ENCODE measurements at regions not wholly inside any gene's neighbourhood (a gene's known extent, or its start where the extent isn't known, plus 50 kb on each side); places are given as distances from the start of the nearest gene placed in this dataset.

DNA sequence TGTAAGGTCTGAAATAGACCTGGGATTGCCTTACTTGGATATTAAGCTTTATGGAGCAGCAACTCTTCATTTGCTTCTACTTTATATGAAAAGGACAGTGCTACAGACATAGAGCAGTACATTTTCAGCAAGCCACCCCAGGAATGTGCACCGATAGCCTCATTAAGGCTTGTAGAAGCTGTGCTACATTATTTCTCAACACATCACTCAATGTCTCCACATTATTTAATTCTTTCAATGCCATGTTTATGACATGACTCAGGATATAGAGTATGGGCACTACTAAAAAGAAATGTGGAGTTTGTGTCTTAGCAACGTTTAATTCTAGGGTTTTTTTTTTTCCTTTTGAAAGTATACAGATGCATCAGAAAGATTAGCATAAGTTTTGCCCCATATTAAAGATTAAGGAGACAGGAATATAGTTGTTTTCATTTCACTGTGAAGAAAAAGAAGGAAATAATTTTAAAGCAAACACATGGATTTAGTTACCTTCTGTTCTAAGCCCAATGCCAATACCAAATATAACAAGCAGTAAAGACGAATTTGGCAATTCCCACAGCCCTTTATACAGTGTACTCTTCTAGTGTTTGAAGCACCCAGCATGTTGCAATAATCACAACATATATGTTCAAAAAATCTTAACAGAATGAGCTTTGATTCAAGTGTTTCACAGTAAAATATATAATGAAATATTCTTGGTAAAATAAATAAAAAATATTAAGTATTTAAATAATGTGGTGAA is 2140.1 kb upstream of the AGA start:
- DNase-seq (ENCODE audit: low spot score), result no peak
- H3K36me3 Mint-ChIP-seq (ENCODE audit: low read depth), result no peaks in the 10 kb centered on the region
- H3K4me3 Mint-ChIP-seq (ENCODE audit: low read depth), result no peak overlapping the region
- H3K9me3 Mint-ChIP-seq, result peaks cover 31% of the 10 kb centered on the region
- H3K4me1 Mint-ChIP-seq (ENCODE audit: low read depth), result no peaks in the 10 kb centered on the region
- intact Hi-C loops (cut with micrococcal nuclease), result no loop called here
- no peaks in the 10 kb centered on the region for H3K27me3 Mint-ChIP-seq (ENCODE audit: low read depth)
- no peak overlapping the region for H3K27ac Mint-ChIP-seq

DNA sequence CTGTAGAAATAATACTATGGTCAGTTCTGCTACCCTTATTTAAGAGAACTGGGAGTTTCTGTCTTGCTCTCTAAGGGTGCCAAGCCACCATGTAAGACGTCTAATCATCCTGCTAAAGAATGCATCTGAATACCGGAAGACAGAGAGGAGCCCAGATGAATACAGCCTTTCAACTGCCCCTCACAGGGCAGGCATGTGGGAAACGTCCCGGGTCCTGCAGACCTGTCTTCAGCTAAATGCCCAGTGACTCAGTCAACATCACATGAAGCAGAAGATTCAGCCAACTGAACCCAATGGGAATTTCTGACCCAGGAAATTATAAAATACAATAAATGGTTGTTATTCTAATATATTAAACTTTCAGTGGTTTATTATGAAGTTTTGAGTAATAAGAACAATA is 2141.0 kb upstream of the AGA start:
- Mint-ChIP-seq H3K27me3 (ENCODE audit: low read depth) (no peaks in the 10 kb centered on the region), H3K27ac (no peak overlapping the region), H3K9me3 (peaks cover 28% of the 10 kb centered on the region), H3K36me3 (ENCODE audit: low read depth) (no peaks in the 10 kb centered on the region), H3K4me1 (ENCODE audit: low read depth) (no peaks in the 10 kb centered on the region), H3K4me3 (ENCODE audit: low read depth) (no peak overlapping the region)
- intact Hi-C loops (cut with micrococcal nuclease), result no loop called here
- DNase-seq (ENCODE audit: low spot score), result no peak

GRCh38 chr4:179584101-179584500 is 2141.9 kb upstream of the AGA start:
- Mint-ChIP-seq H3K4me3 (ENCODE audit: low read depth) (no peak overlapping the region), H3K36me3 (ENCODE audit: low read depth) (no peaks in the 10 kb centered on the region), H3K4me1 (ENCODE audit: low read depth) (no peaks in the 10 kb centered on the region), H3K27me3 (ENCODE audit: low read depth) (no peaks in the 10 kb centered on the region), H3K9me3 (peaks cover 24% of the 10 kb centered on the region), H3K27ac (no peak overlapping the region)
- intact Hi-C loops (cut with micrococcal nuclease), result no loop called here
- no peak for DNase-seq (ENCODE audit: low spot score)

DNA sequence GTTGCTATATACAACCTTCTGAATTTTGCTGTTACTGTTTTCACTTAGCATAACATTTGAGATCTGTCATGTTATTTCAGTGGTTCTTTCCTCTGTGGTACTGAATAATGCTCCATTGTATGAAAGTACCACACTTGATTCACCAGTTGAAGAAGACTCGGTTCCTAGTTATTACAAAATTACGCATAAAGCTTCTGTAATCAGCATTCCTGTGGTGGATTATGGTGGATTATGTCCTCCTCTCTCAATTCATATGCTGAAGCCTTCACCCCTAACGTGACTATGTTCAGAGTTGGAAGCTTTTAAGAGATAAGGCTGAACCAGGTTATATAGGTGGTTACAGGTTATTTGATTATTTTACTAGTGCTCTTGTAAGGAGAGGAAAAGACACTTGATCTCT is 2143.5 kb upstream of the AGA start:
- Mint-ChIP-seq H3K4me1 (ENCODE audit: low read depth) (no peaks in the 10 kb centered on the region), H3K27ac (no peak overlapping the region), H3K27me3 (ENCODE audit: low read depth) (no peaks in the 10 kb centered on the region), H3K4me3 (ENCODE audit: low read depth) (no peak overlapping the region), H3K9me3 (peaks cover 27% of the 10 kb centered on the region), H3K36me3 (ENCODE audit: low read depth) (no peaks in the 10 kb centered on the region)
- no peak for DNase-seq (ENCODE audit: low spot score)
- intact Hi-C loops (cut with micrococcal nuclease), result no loop called here

DNA sequence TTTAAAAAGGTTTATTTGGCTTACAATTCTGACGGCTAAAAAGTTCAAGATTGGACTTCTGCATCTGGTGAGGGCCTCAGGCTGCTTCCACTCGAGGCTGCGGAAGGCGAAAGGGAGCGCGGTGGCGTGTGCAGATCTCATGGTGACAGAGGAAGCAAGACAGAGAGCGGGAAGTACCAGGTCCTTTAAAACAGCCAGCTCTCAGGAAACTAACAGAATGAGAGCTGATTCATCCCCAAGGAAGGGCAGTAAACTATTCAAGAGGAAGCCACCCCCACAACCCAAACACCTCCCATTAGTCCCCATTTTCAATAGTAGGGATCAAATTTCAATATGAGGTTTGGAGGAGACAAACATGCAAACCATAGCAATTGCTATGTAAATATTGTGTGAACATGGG is 2144.2 kb upstream of the AGA start:
- H3K4me1 Mint-ChIP-seq (ENCODE audit: low read depth), result no peaks in the 10 kb centered on the region
- DNase-seq (ENCODE audit: low spot score), result no peak
- intact Hi-C loops (cut with micrococcal nuclease), result no loop called here

DNA sequence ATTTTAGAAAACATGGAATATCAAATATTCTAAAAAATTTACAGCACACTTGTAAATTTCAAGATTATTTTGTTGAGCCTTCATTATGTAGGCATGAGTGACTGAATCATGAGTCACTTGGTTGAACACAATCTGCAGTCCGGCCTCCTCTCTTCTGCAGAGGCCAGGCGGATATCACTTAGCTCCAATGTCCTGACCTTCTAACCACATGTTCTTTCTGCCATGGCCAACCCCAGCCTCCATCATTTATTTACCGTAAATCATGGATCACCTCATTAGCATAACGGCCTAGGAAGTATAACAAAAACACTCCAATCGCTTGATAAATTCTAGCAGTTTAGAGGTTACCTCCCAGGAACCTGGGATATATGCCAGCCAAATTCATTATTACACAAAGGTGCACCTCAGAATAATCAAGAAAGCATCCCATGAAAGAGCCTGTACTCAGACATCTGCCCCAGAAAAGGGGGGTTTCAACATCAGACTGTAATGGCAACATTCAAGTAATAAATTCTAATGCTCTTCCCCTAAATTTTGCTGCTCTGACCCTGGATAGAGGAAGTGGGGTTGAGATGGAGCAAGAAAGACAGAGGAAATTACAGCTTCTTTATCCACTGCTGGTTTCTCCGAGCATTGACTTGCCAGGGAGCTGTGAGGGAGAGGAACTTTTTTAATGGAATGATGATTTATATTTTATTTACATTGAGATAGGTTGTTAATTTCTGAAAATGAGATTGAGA is 2153.6 kb upstream of the AGA start:
- H3K4me3 Mint-ChIP-seq (ENCODE audit: low read depth), result no peak overlapping the region
- H3K9me3 Mint-ChIP-seq, result peaks cover 8% of the 10 kb centered on the region
- H3K27ac Mint-ChIP-seq, result no peak overlapping the region
- no peaks in the 10 kb centered on the region for H3K36me3 Mint-ChIP-seq (ENCODE audit: low read depth)
- no peaks in the 10 kb centered on the region for H3K4me1 Mint-ChIP-seq (ENCODE audit: low read depth)
- H3K27me3 Mint-ChIP-seq (ENCODE audit: low read depth), result no peaks in the 10 kb centered on the region
- intact Hi-C loops (cut with micrococcal nuclease), result no loop called here
- DNase-seq (ENCODE audit: low spot score), result no peak

More for the DNA sequence above, 2144.2 kb upstream of the AGA start:
- Mint-ChIP-seq H3K36me3 (ENCODE audit: low read depth) (no peaks in the 10 kb centered on the region), H3K9me3 (peaks cover 31% of the 10 kb centered on the region), H3K4me3 (ENCODE audit: low read depth) (no peak overlapping the region), H3K27me3 (ENCODE audit: low read depth) (no peaks in the 10 kb centered on the region), H3K27ac (no peak overlapping the region)

DNA sequence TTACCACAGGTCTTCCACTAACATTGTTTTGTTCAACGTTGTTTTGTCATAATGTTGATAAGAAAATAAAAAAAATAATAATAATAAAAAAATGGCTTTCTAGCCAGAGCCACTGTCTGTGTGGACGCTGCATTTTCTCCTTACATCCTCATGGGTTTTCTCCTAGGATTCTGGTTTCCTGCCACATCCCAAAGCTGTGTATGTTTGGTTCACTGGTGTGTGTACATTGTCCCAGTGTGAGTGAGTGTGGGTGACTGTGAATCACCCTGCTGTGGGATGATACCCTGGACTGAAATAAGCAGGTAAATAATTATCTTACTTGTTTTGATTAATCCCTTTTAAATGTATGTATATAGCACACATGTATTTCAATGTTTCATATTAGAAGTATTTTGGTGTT is 2154.4 kb upstream of the AGA start:
- no peak overlapping the region for H3K4me3 Mint-ChIP-seq (ENCODE audit: low read depth)

GRCh38 chr4:179597301-179597700 is 2155.1 kb upstream of the AGA start:
- Mint-ChIP-seq H3K27me3 (ENCODE audit: low read depth) (no peaks in the 10 kb centered on the region), H3K4me1 (ENCODE audit: low read depth) (no peaks in the 10 kb centered on the region), H3K36me3 (ENCODE audit: low read depth) (no peaks in the 10 kb centered on the region), H3K27ac (no peak overlapping the region), H3K9me3 (peaks cover 5% of the 10 kb centered on the region), H3K4me3 (ENCODE audit: low read depth) (no peak overlapping the region)
- DNase-seq (ENCODE audit: low spot score), result no peak
- intact Hi-C loops (cut with micrococcal nuclease), result no loop called here

More for the DNA sequence above, 2154.4 kb upstream of the AGA start:
- Mint-ChIP-seq H3K27ac (no peak overlapping the region), H3K27me3 (ENCODE audit: low read depth) (no peaks in the 10 kb centered on the region), H3K36me3 (ENCODE audit: low read depth) (no peaks in the 10 kb centered on the region), H3K9me3 (peaks cover 5% of the 10 kb centered on the region), H3K4me1 (ENCODE audit: low read depth) (no peaks in the 10 kb centered on the region)
- no peak for DNase-seq (ENCODE audit: low spot score)
- intact Hi-C loops (cut with micrococcal nuclease), result no loop called here

DNA sequence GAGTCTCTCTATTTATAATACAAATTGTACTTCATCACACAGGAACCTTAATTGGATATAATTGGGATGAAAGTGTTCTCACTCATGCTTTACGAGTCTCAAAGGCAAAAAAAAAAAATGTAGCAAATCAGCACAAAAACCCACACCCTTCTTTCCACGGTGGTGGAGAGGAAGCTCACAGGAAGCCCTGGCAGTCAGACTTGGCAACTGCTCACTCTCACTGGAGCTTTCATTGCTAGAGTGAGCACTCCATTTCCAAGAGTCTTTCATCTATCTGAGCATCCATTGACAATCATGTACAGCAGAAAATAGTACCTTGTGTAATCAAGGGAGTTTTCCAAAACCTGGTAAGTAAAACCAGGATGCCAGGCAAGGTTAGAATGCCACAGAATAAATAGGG is 2159.4 kb upstream of the AGA start:
- intact Hi-C loops (cut with micrococcal nuclease), result no loop called here
- H3K36me3 Mint-ChIP-seq (ENCODE audit: low read depth), result no peaks in the 10 kb centered on the region
- H3K9me3 Mint-ChIP-seq, result peaks cover 7% of the 10 kb centered on the region
- no peaks in the 10 kb centered on the region for H3K4me1 Mint-ChIP-seq (ENCODE audit: low read depth)
- DNase-seq (ENCODE audit: low spot score), result no peak
- H3K27me3 Mint-ChIP-seq (ENCODE audit: low read depth), result no peaks in the 10 kb centered on the region
- no peak overlapping the region for H3K4me3 Mint-ChIP-seq (ENCODE audit: low read depth)
- H3K27ac Mint-ChIP-seq, result no peak overlapping the region

DNA sequence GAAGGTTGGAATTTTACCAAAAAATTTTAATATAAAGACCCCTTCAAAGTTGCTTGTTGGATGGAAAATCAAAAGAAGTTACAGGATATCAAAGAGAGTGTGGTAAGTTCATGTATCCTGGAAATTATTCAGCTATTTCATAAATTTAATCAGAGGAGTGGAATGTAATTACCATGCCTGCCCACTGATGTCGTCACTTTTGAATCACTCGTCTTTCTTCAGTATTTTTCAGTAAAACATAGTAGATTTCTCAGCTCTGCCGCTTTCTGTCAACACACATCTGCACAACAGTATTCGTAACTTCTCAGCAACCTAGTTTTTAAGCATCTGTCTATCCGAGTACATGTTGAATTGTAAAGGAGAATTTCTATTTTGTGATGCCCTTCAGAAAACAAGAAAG is 2163.0 kb upstream of the AGA start:
- Mint-ChIP-seq H3K9me3 (peaks cover 20% of the 10 kb centered on the region), H3K27ac (no peak overlapping the region), H3K4me1 (ENCODE audit: low read depth) (no peaks in the 10 kb centered on the region), H3K36me3 (ENCODE audit: low read depth) (no peaks in the 10 kb centered on the region), H3K27me3 (ENCODE audit: low read depth) (no peaks in the 10 kb centered on the region), H3K4me3 (ENCODE audit: low read depth) (no peak overlapping the region)
- intact Hi-C loops (cut with micrococcal nuclease), result no loop called here
- no peak for DNase-seq (ENCODE audit: low spot score)

GRCh38 chr4:179607003-179607402 is 2164.8 kb upstream of the AGA start:
- no peaks in the 10 kb centered on the region for H3K36me3 Mint-ChIP-seq (ENCODE audit: low read depth)
- intact Hi-C loops (cut with micrococcal nuclease), result no loop called here
- H3K27me3 Mint-ChIP-seq (ENCODE audit: low read depth), result no peaks in the 10 kb centered on the region
- H3K4me1 Mint-ChIP-seq (ENCODE audit: low read depth), result no peaks in the 10 kb centered on the region
- no peak overlapping the region for H3K27ac Mint-ChIP-seq
- no peak overlapping the region for H3K4me3 Mint-ChIP-seq (ENCODE audit: low read depth)
- DNase-seq (ENCODE audit: low spot score), result no peak
- H3K9me3 Mint-ChIP-seq, result peaks cover 22% of the 10 kb centered on the region

DNA sequence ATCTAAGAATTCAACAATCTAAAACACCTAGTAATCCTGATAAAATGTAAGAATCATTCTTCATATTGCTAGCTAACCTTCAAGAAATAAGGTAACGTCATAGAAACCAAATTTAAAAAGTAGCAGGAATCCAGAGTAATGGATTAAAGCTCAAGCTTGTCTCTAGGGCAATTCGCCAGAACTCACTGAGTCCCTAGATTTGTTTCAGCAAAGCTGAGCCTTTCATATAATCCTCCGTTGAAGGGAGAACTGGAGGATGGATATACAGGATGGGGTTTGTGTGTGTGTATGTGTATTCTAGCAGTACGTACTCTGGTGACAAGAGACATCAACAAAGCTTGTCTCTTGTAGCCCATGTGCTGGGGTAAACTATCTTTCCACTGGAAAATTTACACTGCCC is 2173.5 kb upstream of the AGA start:
- intact Hi-C loops (cut with micrococcal nuclease), result no loop called here
- Mint-ChIP-seq H3K27me3 (ENCODE audit: low read depth) (no peaks in the 10 kb centered on the region), H3K9me3 (peaks cover 17% of the 10 kb centered on the region), H3K4me3 (ENCODE audit: low read depth) (no peak overlapping the region), H3K36me3 (ENCODE audit: low read depth) (no peaks in the 10 kb centered on the region), H3K4me1 (ENCODE audit: low read depth) (no peaks in the 10 kb centered on the region), H3K27ac (no peak overlapping the region)
- no peak for DNase-seq (ENCODE audit: low spot score)

GRCh38 chr4:179618966-179619365 is 2176.7 kb upstream of the AGA start:
- intact Hi-C loops (cut with micrococcal nuclease), result no loop called here

More at GRCh38 chr4:179618966-179619365, 2176.7 kb upstream of the AGA start:
- Mint-ChIP-seq H3K36me3 (ENCODE audit: low read depth) (no peaks in the 10 kb centered on the region), H3K4me1 (ENCODE audit: low read depth) (no peaks in the 10 kb centered on the region), H3K9me3 (peaks cover 10% of the 10 kb centered on the region), H3K27ac (no peak overlapping the region), H3K4me3 (ENCODE audit: low read depth) (no peak overlapping the region), H3K27me3 (ENCODE audit: low read depth) (no peaks in the 10 kb centered on the region)
- no peak for DNase-seq (ENCODE audit: low spot score)

Measured in activated T-helper 2 cell treated with anti-CD3 and anti-CD28 coated beads, Interferon-gamma antibody, Interleukin-2, Interleukin-4, amounts not matched to agents 10 μg/mL and 5 μg/mL and 100 μg/mL, durations not matched to agents 14 hours and 24 hours and 36 hours (primary cell).